ENCODE measurements at regions not wholly inside any gene's neighbourhood (a gene's known extent, or its start where the extent isn't known, plus 50 kb on each side); places are given as distances from the start of the nearest gene placed in this dataset.

DNA sequence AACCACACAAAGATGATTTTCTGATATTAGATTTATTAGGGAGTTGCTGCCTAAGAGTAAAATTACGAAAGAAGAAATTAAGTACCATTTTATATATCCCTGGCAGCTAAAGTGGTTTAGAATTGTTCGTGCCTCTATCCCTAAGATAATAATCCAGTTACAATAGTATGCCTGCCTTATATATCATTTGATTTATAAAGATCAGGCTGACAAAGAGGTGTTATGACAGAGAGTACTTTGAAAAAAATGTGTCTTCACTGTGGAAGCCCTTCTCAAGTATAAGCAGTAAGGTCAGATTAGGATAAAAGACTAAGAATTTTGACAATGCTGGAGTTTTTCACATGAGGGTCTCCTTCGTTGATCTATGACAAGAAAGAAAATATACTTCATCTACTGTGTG is 619.9 kb downstream of the ADGRL2 start:
- Mint-ChIP-seq H3K27me3 (ENCODE audit: unreplicated experiment) (no peaks in the 10 kb centered on the region), H3K4me1 (ENCODE audit: low read depth, unreplicated experiment) (no peaks in the 10 kb centered on the region), H3K9me3 (ENCODE audit: low read depth, unreplicated experiment) (peaks cover 2% of the 10 kb centered on the region), H3K4me3 (ENCODE audit: low read depth, unreplicated experiment) (no peak overlapping the region), H3K27ac (ENCODE audit: unreplicated experiment) (no peak overlapping the region), H3K36me3 (ENCODE audit: insufficient read depth, unreplicated experiment) (no peaks in the 10 kb centered on the region)
- intact Hi-C loops (cut with micrococcal nuclease; ENCODE audit: unreplicated experiment) = no loop called here
- TF ChIP-seq, protein P1, sequence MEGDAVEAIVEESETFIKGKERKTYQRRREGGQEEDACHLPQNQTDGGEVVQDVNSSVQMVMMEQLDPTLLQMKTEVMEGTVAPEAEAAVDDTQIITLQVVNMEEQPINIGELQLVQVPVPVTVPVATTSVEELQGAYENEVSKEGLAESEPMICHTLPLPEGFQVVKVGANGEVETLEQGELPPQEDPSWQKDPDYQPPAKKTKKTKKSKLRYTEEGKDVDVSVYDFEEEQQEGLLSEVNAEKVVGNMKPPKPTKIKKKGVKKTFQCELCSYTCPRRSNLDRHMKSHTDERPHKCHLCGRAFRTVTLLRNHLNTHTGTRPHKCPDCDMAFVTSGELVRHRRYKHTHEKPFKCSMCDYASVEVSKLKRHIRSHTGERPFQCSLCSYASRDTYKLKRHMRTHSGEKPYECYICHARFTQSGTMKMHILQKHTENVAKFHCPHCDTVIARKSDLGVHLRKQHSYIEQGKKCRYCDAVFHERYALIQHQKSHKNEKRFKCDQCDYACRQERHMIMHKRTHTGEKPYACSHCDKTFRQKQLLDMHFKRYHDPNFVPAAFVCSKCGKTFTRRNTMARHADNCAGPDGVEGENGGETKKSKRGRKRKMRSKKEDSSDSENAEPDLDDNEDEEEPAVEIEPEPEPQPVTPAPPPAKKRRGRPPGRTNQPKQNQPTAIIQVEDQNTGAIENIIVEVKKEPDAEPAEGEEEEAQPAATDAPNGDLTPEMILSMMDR (IDR thresholded peaks at IDR 0.05; ENCODE audit: unreplicated experiment) = no peak
- no peak for DNase-seq
- BruUV-seq (replicated peaks) = no TSS peak
- CTCF ChIA-PET = no interaction called here

DNA sequence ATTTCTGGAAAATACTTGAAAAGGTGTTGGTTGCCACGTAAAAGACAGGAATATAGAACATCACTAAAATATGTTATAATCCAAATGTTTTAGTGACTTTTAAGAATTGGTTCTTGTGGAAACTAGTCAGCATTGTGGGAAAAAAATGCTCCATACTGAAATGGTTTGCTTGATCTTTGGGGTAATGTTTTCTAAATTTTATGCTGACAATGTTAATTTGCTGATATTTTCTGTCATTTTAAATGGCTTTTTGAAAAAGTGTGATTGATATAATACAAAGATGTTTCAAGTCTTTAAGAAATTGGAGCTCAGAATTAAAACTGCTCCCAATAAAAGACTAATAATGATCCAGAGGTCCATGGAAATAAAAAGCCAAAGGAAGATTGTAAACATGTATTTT is 610.9 kb downstream of the ADGRL2 start:
- intact Hi-C loops (cut with micrococcal nuclease; ENCODE audit: unreplicated experiment) = no loop called here
- Mint-ChIP-seq H3K27ac (ENCODE audit: unreplicated experiment) (no peak overlapping the region), H3K4me1 (ENCODE audit: low read depth, unreplicated experiment) (no peaks in the 10 kb centered on the region), H3K9me3 (ENCODE audit: low read depth, unreplicated experiment) (peaks cover 4% of the 10 kb centered on the region), H3K4me3 (ENCODE audit: low read depth, unreplicated experiment) (no peak overlapping the region), H3K27me3 (ENCODE audit: unreplicated experiment) (no peaks in the 10 kb centered on the region), H3K36me3 (ENCODE audit: insufficient read depth, unreplicated experiment) (no peaks in the 10 kb centered on the region)
- TF ChIP-seq, protein P1 (IDR thresholded peaks at IDR 0.05; ENCODE audit: unreplicated experiment) = no peak
- CTCF ChIA-PET = no interaction called here
- no TSS peak for BruUV-seq (replicated peaks)
- DNase-seq = no peak

DNA sequence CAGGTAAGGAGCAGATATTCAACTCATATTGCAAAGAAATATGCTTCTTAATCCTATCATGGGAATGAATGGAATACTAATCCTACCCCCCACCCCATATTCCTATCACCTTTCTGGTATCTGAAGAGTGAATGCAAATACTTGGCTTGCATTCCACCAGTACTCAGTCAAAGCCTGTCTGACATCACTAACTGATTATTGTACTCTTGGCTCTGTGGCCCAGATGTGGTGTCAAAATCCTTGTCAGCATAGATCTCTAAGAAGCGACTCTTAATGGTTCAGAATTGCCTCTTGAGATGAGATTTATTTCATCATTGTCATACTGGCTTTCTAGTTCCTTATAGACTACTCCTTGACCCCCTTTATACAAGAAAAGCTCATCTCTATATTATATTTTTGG is 604.6 kb downstream of the ADGRL2 start:
- DNase-seq = no peak
- H3K36me3 Mint-ChIP-seq (ENCODE audit: insufficient read depth, unreplicated experiment) = no peaks in the 10 kb centered on the region
- H3K27ac Mint-ChIP-seq (ENCODE audit: unreplicated experiment) = no peak overlapping the region
- intact Hi-C loops (cut with micrococcal nuclease; ENCODE audit: unreplicated experiment) = no loop called here
- H3K4me3 Mint-ChIP-seq (ENCODE audit: low read depth, unreplicated experiment) = no peak overlapping the region
- H3K9me3 Mint-ChIP-seq (ENCODE audit: low read depth, unreplicated experiment) = peaks cover 11% of the 10 kb centered on the region
- TF ChIP-seq, protein P1 (IDR thresholded peaks at IDR 0.05; ENCODE audit: unreplicated experiment) = no peak
- no peaks in the 10 kb centered on the region for H3K4me1 Mint-ChIP-seq (ENCODE audit: low read depth, unreplicated experiment)
- BruUV-seq (replicated peaks) = no TSS peak
- CTCF ChIA-PET = no interaction called here
- no peaks in the 10 kb centered on the region for H3K27me3 Mint-ChIP-seq (ENCODE audit: unreplicated experiment)

DNA sequence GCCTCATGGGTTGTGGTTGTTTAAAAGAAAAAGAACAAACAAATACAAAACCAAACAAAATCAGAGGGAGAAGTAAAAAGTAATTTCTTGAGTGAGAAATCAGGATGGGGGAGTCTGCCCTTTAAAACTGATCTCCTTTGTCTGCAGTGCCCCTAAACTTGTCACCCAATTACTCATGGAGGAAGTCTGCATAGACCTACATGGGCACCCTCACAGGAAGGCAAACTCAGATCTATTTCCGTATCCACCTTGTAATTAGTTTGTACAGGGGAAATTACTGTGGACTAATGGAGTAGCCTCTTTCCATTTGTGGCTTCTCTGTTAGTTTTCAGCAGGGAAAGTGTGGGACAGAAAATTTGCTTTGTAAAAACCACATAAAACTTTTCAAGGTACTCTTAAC is 600.4 kb downstream of the ADGRL2 start:
- no TSS peak for BruUV-seq (replicated peaks)
- H3K27me3 Mint-ChIP-seq (ENCODE audit: unreplicated experiment) = no peaks in the 10 kb centered on the region
- no peaks in the 10 kb centered on the region for H3K36me3 Mint-ChIP-seq (ENCODE audit: insufficient read depth, unreplicated experiment)
- TF ChIP-seq, protein P1 (IDR thresholded peaks at IDR 0.05; ENCODE audit: unreplicated experiment) = no peak
- CTCF ChIA-PET = no interaction called here
- no peak overlapping the region for H3K4me3 Mint-ChIP-seq (ENCODE audit: low read depth, unreplicated experiment)
- no peak overlapping the region for H3K27ac Mint-ChIP-seq (ENCODE audit: unreplicated experiment)
- no peaks in the 10 kb centered on the region for H3K4me1 Mint-ChIP-seq (ENCODE audit: low read depth, unreplicated experiment)
- H3K9me3 Mint-ChIP-seq (ENCODE audit: low read depth, unreplicated experiment) = peaks cover 3% of the 10 kb centered on the region
- intact Hi-C loops (cut with micrococcal nuclease; ENCODE audit: unreplicated experiment) = no loop called here
- DNase-seq = no peak

DNA sequence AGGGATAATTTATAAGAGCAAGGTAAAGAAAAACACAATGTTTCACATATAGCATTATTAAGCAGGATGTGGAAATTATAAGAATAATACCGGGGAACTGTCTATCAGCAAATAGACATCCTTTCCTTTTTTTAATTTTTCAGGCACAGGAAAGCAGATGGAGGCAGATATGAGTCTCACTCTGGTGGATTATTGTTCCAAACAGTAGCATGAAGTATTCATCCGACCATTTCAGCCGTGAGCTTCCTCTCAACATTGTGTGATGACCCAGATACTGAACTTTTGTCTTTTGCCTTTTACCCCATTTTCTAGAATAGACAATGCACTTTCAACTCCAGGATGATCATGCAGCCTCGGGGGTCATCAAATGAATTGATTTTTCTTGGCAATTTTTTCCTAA is 599.8 kb downstream of the ADGRL2 start:
- H3K27me3 Mint-ChIP-seq (ENCODE audit: unreplicated experiment) = no peaks in the 10 kb centered on the region
- peaks cover 3% of the 10 kb centered on the region for H3K9me3 Mint-ChIP-seq (ENCODE audit: low read depth, unreplicated experiment)
- CTCF ChIA-PET = no interaction called here

More for the DNA sequence above, 599.8 kb downstream of the ADGRL2 start:
- intact Hi-C loops (cut with micrococcal nuclease; ENCODE audit: unreplicated experiment) = no loop called here
- H3K27ac Mint-ChIP-seq (ENCODE audit: unreplicated experiment) = no peak overlapping the region
- TF ChIP-seq, protein P1 (IDR thresholded peaks at IDR 0.05; ENCODE audit: unreplicated experiment) = no peak
- no peaks in the 10 kb centered on the region for H3K36me3 Mint-ChIP-seq (ENCODE audit: insufficient read depth, unreplicated experiment)
- no peaks in the 10 kb centered on the region for H3K4me1 Mint-ChIP-seq (ENCODE audit: low read depth, unreplicated experiment)
- H3K4me3 Mint-ChIP-seq (ENCODE audit: low read depth, unreplicated experiment) = no peak overlapping the region
- BruUV-seq (replicated peaks) = no TSS peak
- no peak for DNase-seq
